ENCODE measurements at regions not wholly inside any gene's neighbourhood (a gene's known extent, or its start where the extent isn't known, plus 50 kb on each side); places are given as distances from the start of the nearest gene placed in this dataset.

GRCh38 chr3:30945291-30945690 is 50.8 kb upstream of the GADL1 start:
- Histone ChIP-seq H3K36me3 (replicated peaks; ENCODE audit: control insufficient read depth, insufficient read depth, low read length) (no peaks in the 10 kb centered on the region), H3K4me3 (ENCODE audit: insufficient read depth, low read depth, low read length) (no peak overlapping the region), H3K27me3 (ENCODE audit: control insufficient read depth, insufficient read depth, low read length) (no peaks in the 10 kb centered on the region)
- no peak for DNase-seq

GRCh38 chr3:30948426-30948825 is 54.0 kb upstream of the GADL1 start:
- H3K4me3 ChIP-seq (ENCODE audit: insufficient read depth, low read depth, low read length): no peak overlapping the region
- no peaks in the 10 kb centered on the region for H3K27me3 ChIP-seq (ENCODE audit: control insufficient read depth, insufficient read depth, low read length)
- no peaks in the 10 kb centered on the region for H3K36me3 ChIP-seq (replicated peaks; ENCODE audit: control insufficient read depth, insufficient read depth, low read length)

GRCh38 chr3:30951826-30952225 is 57.4 kb upstream of the GADL1 start:
- Histone ChIP-seq H3K4me3 (ENCODE audit: insufficient read depth, low read depth, low read length) (no peak overlapping the region), H3K27me3 (ENCODE audit: control insufficient read depth, insufficient read depth, low read length) (no peaks in the 10 kb centered on the region), H3K36me3 (replicated peaks; ENCODE audit: control insufficient read depth, insufficient read depth, low read length) (no peaks in the 10 kb centered on the region)
- no peak for DNase-seq

More at GRCh38 chr3:30948426-30948825, 54.0 kb upstream of the GADL1 start:
- DNase-seq: no peak

- H3K36me3 ChIP-seq (replicated peaks; ENCODE audit: control insufficient read depth, insufficient read depth, low read length): no peaks in the 10 kb centered on the region
- no peak for DNase-seq
- H3K4me3 ChIP-seq (ENCODE audit: insufficient read depth, low read depth, low read length): no peak overlapping the region
- no peaks in the 10 kb centered on the region for H3K27me3 ChIP-seq (ENCODE audit: control insufficient read depth, insufficient read depth, low read length)
Measured at GRCh38 chr3:30952786-30953185, 58.3 kb upstream of the GADL1 start.

GRCh38 chr3:30954426-30954825 is 60.0 kb upstream of the GADL1 start:
- Histone ChIP-seq H3K36me3 (replicated peaks; ENCODE audit: control insufficient read depth, insufficient read depth, low read length) (no peaks in the 10 kb centered on the region), H3K4me3 (ENCODE audit: insufficient read depth, low read depth, low read length) (no peak overlapping the region), H3K27me3 (ENCODE audit: control insufficient read depth, insufficient read depth, low read length) (no peaks in the 10 kb centered on the region)
- no peak for DNase-seq

GRCh38 chr3:30962084-30962483 is 67.6 kb upstream of the GADL1 start:
- DNase-seq: no peak
- Histone ChIP-seq H3K4me3 (ENCODE audit: insufficient read depth, low read depth, low read length) (no peak overlapping the region), H3K36me3 (replicated peaks; ENCODE audit: control insufficient read depth, insufficient read depth, low read length) (no peaks in the 10 kb centered on the region), H3K27me3 (ENCODE audit: control insufficient read depth, insufficient read depth, low read length) (no peaks in the 10 kb centered on the region)

GRCh38 chr3:30962493-30962892 is 68.0 kb upstream of the GADL1 start:
- DNase-seq: no peak
- Histone ChIP-seq H3K36me3 (replicated peaks; ENCODE audit: control insufficient read depth, insufficient read depth, low read length) (no peaks in the 10 kb centered on the region), H3K27me3 (ENCODE audit: control insufficient read depth, insufficient read depth, low read length) (no peaks in the 10 kb centered on the region)

GRCh38 chr3:30963223-30963722 is 68.8 kb upstream of the GADL1 start:
- H3K4me3 ChIP-seq (ENCODE audit: insufficient read depth, low read depth, low read length): no peak overlapping the region
- no peak for DNase-seq
- H3K36me3 ChIP-seq (replicated peaks; ENCODE audit: control insufficient read depth, insufficient read depth, low read length): no peaks in the 10 kb centered on the region
- H3K27me3 ChIP-seq (ENCODE audit: control insufficient read depth, insufficient read depth, low read length): no peaks in the 10 kb centered on the region

More at GRCh38 chr3:30962493-30962892, 68.0 kb upstream of the GADL1 start:
- H3K4me3 ChIP-seq (ENCODE audit: insufficient read depth, low read depth, low read length): no peak overlapping the region

GRCh38 chr3:30964612-30965011 is 70.2 kb upstream of the GADL1 start:
- Histone ChIP-seq H3K4me3 (ENCODE audit: insufficient read depth, low read depth, low read length) (no peak overlapping the region), H3K36me3 (replicated peaks; ENCODE audit: control insufficient read depth, insufficient read depth, low read length) (no peaks in the 10 kb centered on the region), H3K27me3 (ENCODE audit: control insufficient read depth, insufficient read depth, low read length) (no peaks in the 10 kb centered on the region)
- no peak for DNase-seq

GRCh38 chr3:30966896-30967295 is 72.4 kb upstream of the GADL1 start:
- no peak for DNase-seq
- H3K27me3 ChIP-seq (ENCODE audit: control insufficient read depth, insufficient read depth, low read length): no peaks in the 10 kb centered on the region
- H3K36me3 ChIP-seq (replicated peaks; ENCODE audit: control insufficient read depth, insufficient read depth, low read length): no peaks in the 10 kb centered on the region
- no peak overlapping the region for H3K4me3 ChIP-seq (ENCODE audit: insufficient read depth, low read depth, low read length)

GRCh38 chr3:30970183-30970582 is 75.7 kb upstream of the GADL1 start:
- no peaks in the 10 kb centered on the region for H3K36me3 ChIP-seq (replicated peaks; ENCODE audit: control insufficient read depth, insufficient read depth, low read length)
- H3K27me3 ChIP-seq (ENCODE audit: control insufficient read depth, insufficient read depth, low read length): no peaks in the 10 kb centered on the region
- DNase-seq: peak; percentile 2
- no peak overlapping the region for H3K4me3 ChIP-seq (ENCODE audit: insufficient read depth, low read depth, low read length)

GRCh38 chr3:30972449-30972848 is 78.0 kb upstream of the GADL1 start:
- DNase-seq: no peak
- Histone ChIP-seq H3K27me3 (ENCODE audit: control insufficient read depth, insufficient read depth, low read length) (no peaks in the 10 kb centered on the region), H3K36me3 (replicated peaks; ENCODE audit: control insufficient read depth, insufficient read depth, low read length) (no peaks in the 10 kb centered on the region), H3K4me3 (ENCODE audit: insufficient read depth, low read depth, low read length) (no peak overlapping the region)

- H3K36me3 ChIP-seq (replicated peaks; ENCODE audit: control insufficient read depth, insufficient read depth, low read length): no peaks in the 10 kb centered on the region
- no peak for DNase-seq
- no peaks in the 10 kb centered on the region for H3K27me3 ChIP-seq (ENCODE audit: control insufficient read depth, insufficient read depth, low read length)
- no peak overlapping the region for H3K4me3 ChIP-seq (ENCODE audit: insufficient read depth, low read depth, low read length)
Measured at GRCh38 chr3:30974071-30974470, 79.6 kb upstream of the GADL1 start.

GRCh38 chr3:30977592-30977991 is 83.1 kb upstream of the GADL1 start:
- Histone ChIP-seq H3K4me3 (ENCODE audit: insufficient read depth, low read depth, low read length) (no peak overlapping the region), H3K27me3 (ENCODE audit: control insufficient read depth, insufficient read depth, low read length) (no peaks in the 10 kb centered on the region), H3K36me3 (replicated peaks; ENCODE audit: control insufficient read depth, insufficient read depth, low read length) (no peaks in the 10 kb centered on the region)
- no peak for DNase-seq

- Histone ChIP-seq H3K27me3 (ENCODE audit: control insufficient read depth, insufficient read depth, low read length) (no peaks in the 10 kb centered on the region), H3K36me3 (replicated peaks; ENCODE audit: control insufficient read depth, insufficient read depth, low read length) (no peaks in the 10 kb centered on the region), H3K4me3 (ENCODE audit: insufficient read depth, low read depth, low read length) (no peak overlapping the region)
- DNase-seq: no peak
Measured at GRCh38 chr3:30980993-30981392, 86.5 kb upstream of the GADL1 start.

- Histone ChIP-seq H3K36me3 (replicated peaks; ENCODE audit: control insufficient read depth, insufficient read depth, low read length) (no peaks in the 10 kb centered on the region), H3K27me3 (ENCODE audit: control insufficient read depth, insufficient read depth, low read length) (no peaks in the 10 kb centered on the region), H3K4me3 (ENCODE audit: insufficient read depth, low read depth, low read length) (no peak overlapping the region)
- no peak for DNase-seq
Measured at GRCh38 chr3:30982416-30983075, 88.1 kb upstream of the GADL1 start.

All from H7 (cell line).